ENCODE measurements at regions not wholly inside any gene's neighbourhood (a gene's known extent, or its start where the extent isn't known, plus 50 kb on each side); places are given as distances from the start of the nearest gene placed in this dataset.

- Histone ChIP-seq H3K27ac (ENCODE audit: low read depth, low read length) (no peak overlapping the region), H3K4me2 (ENCODE audit: low read depth, low read length, poor library complexity, severe bottlenecking) (no peak overlapping the region), H3K9ac (ENCODE audit: low read length) (no peak overlapping the region), H3K79me2 (ENCODE audit: insufficient read depth, low read length) (no peaks in the 10 kb centered on the region), H2AFZ (ENCODE audit: low read depth, low read length, severe bottlenecking) (no peak overlapping the region), H3K9me3 (ENCODE audit: insufficient read depth, low read length) (no peaks in the 10 kb centered on the region), H3F3A (ENCODE audit: insufficient read depth) (no peaks in the 10 kb centered on the region), H3K36me3 (ENCODE audit: low read length) (no peaks in the 10 kb centered on the region), H3K9me2 (replicated peaks; ENCODE audit: insufficient read depth, low read length) (no peaks in the 10 kb centered on the region), H4K20me1 (ENCODE audit: low read depth, low read length) (no peaks in the 10 kb centered on the region), H3K4me3 (ENCODE audit: insufficient read depth, low read length, poor library complexity, severe bottlenecking) (no peak overlapping the region), H3K27me3 (ENCODE audit: low read length) (no peaks in the 10 kb centered on the region)
- TF ChIP-seq EZH2phosphoT487 (conservative IDR thresholded peaks at IDR 0.05; ENCODE audit: low read length) (no peak), CTCF (IDR thresholded peaks at IDR 0.05; ENCODE audit: insufficient read depth, low read length, poor library complexity, severe bottlenecking) (no peak)
Observed at GRCh38 chr17:13395346-13395745, 206.4 kb downstream of the HS3ST3A1 start.

- H3K9me3 ChIP-seq (ENCODE audit: insufficient read depth, low read length), result no peaks in the 10 kb centered on the region
- no peak overlapping the region for H3K9ac ChIP-seq (ENCODE audit: low read length)
- H3K9me2 ChIP-seq (replicated peaks; ENCODE audit: insufficient read depth, low read length), result no peaks in the 10 kb centered on the region
- H4K20me1 ChIP-seq (ENCODE audit: low read depth, low read length), result no peaks in the 10 kb centered on the region
- H3K36me3 ChIP-seq (ENCODE audit: low read length), result no peaks in the 10 kb centered on the region
- no peaks in the 10 kb centered on the region for H3F3A ChIP-seq (ENCODE audit: insufficient read depth)
- H3K4me2 ChIP-seq (ENCODE audit: low read depth, low read length, poor library complexity, severe bottlenecking), result no peak overlapping the region
- H3K27me3 ChIP-seq (ENCODE audit: low read length), result no peaks in the 10 kb centered on the region
- H2AFZ ChIP-seq (ENCODE audit: low read depth, low read length, severe bottlenecking), result no peak overlapping the region
- no peak overlapping the region for H3K4me3 ChIP-seq (ENCODE audit: insufficient read depth, low read length, poor library complexity, severe bottlenecking)
- H3K27ac ChIP-seq (ENCODE audit: low read depth, low read length), result no peak overlapping the region
- H3K79me2 ChIP-seq (ENCODE audit: insufficient read depth, low read length), result no peaks in the 10 kb centered on the region
- no peak for TF ChIP-seq EZH2phosphoT487 (conservative IDR thresholded peaks at IDR 0.05; ENCODE audit: low read length)
- TF ChIP-seq CTCF (IDR thresholded peaks at IDR 0.05; ENCODE audit: insufficient read depth, low read length, poor library complexity, severe bottlenecking), result no peak
Observed at GRCh38 chr17:13393841-13394710, 207.7 kb downstream of the HS3ST3A1 start.

- H3K27me3 ChIP-seq (ENCODE audit: low read length), result no peaks in the 10 kb centered on the region
- H3K4me3 ChIP-seq (ENCODE audit: insufficient read depth, low read length, poor library complexity, severe bottlenecking), result no peak overlapping the region
- H4K20me1 ChIP-seq (ENCODE audit: low read depth, low read length), result no peaks in the 10 kb centered on the region
- H3K9ac ChIP-seq (ENCODE audit: low read length), result no peak overlapping the region
- H3K36me3 ChIP-seq (ENCODE audit: low read length), result no peaks in the 10 kb centered on the region
- no peak overlapping the region for H3K27ac ChIP-seq (ENCODE audit: low read depth, low read length)
- H3K9me3 ChIP-seq (ENCODE audit: insufficient read depth, low read length), result no peaks in the 10 kb centered on the region
- no peaks in the 10 kb centered on the region for H3K79me2 ChIP-seq (ENCODE audit: insufficient read depth, low read length)
- H3K4me2 ChIP-seq (ENCODE audit: low read depth, low read length, poor library complexity, severe bottlenecking), result no peak overlapping the region
- H3F3A ChIP-seq (ENCODE audit: insufficient read depth), result no peaks in the 10 kb centered on the region
- H2AFZ ChIP-seq (ENCODE audit: low read depth, low read length, severe bottlenecking), result no peak overlapping the region
- TF ChIP-seq CTCF (IDR thresholded peaks at IDR 0.05; ENCODE audit: insufficient read depth, low read length, poor library complexity, severe bottlenecking) (no peak), EZH2phosphoT487 (conservative IDR thresholded peaks at IDR 0.05; ENCODE audit: low read length) (no peak)
- H3K9me2 ChIP-seq (replicated peaks; ENCODE audit: insufficient read depth, low read length), result no peaks in the 10 kb centered on the region
Observed at GRCh38 chr17:13387952-13388351, 213.8 kb downstream of the HS3ST3A1 start.

All from SU-DHL-6 (cell line).